HCT116 (cell line): ENCODE measurements at regions not wholly inside any gene's neighbourhood (a gene's known extent, or its start where the extent isn't known, plus 50 kb on each side); places are given as distances from the start of the nearest gene placed in this dataset.
A peak's percentile ranks its signal among the peaks of the same experiment; 100 is the strongest.

Source experiments
- ATAC-seq: fragments of 200-7000 bp; cut with Tn5 transposase; 2 replicates; pipeline ENCODE4 v1.9.1; 2020; ENCODE audit warnings: mild to moderate bottlenecking, moderate library complexity
- BruUV-seq: library from RNA; stranded (reverse); fragments of 400-500 nt; replicated peaks from 2 replicates; lab custom pipeline; 2021; lab: Mats Ljungman, UMichigan
- CTCF ChIA-PET: fragments of 300-600 bp; sonication (Branson Sonifier 250); formaldehyde crosslinking; loops from one replicate; lab custom pipeline; 2021; ENCODE audit warnings: antibody characterized with exemption; lab: Charles Lee
- POLR2A ChIA-PET: fragments of 300-600, 350-600 bp; sonication (Branson Sonifier 250); formaldehyde crosslinking; loops from one replicate; lab custom pipeline; 2021; ENCODE audit warnings: antibody characterized with exemption; lab: Charles Lee
- RAD21 ChIA-PET, 2 experiments: fragments of 300-600 bp; sonication (Branson Sonifier 250); formaldehyde crosslinking; loops; one replicate each; lab custom pipeline; 2023; ENCODE audit warnings: low total read pairs in 2 of 2; ENCODE audit not compliant: uncharacterized antibody in 2 of 2, unreplicated experiment in 2 of 2, low non-redundant PET in 1 of 2; lab: Charles Lee
- DNase-seq: peaks from one replicate; pipeline ENCODE4 v3.0.0-alpha.2; 2010; ENCODE audit warnings: low read depth, low spot score
- H2AFZ ChIP-seq: fragments of 200-600 bp; shearing (Covaris generic), sonication (generic); 2 replicates; pipeline ENCODE4 v1.6.1; 2017; ENCODE audit warnings: low read depth, mixed run types, mixed read lengths, antibody characterized with exemption, low read length; ENCODE audit not compliant: poor library complexity, severe bottlenecking
- H3K27ac ChIP-seq: 2 replicates; pipeline ENCODE4 v1.5.1; 2012; ENCODE audit warnings: low read depth, low read length
- H3K27me3 ChIP-seq: fragments of 200-600 bp; sonication (generic); 2 replicates; pipeline ENCODE4 v1.6.1; 2016; ENCODE audit warnings: mixed run types, low read length, mixed read lengths; ENCODE audit not compliant: insufficient read depth
- H3K36me3 ChIP-seq, 2 experiments: fragments of 200-500 bp in 1 of 2; fragments of 200-600 bp in 1 of 2; sonication (Bioruptor generic) in 1 of 2; sonication (generic) in 1 of 2; 2 replicates each; pipeline versions ENCODE4 v1.5.1 to v1.6.1; 2014 to 2016; ENCODE audit warnings: low read length in 2 of 2, inconsistent platforms in 1 of 2, mixed read lengths in 1 of 2, mixed run types in 1 of 2; ENCODE audit not compliant: insufficient read depth in 2 of 2, control insufficient read depth in 1 of 2
- H3K4me1 ChIP-seq, 2 experiments: fragments of 200-600 bp in 1 of 2; sonication (generic) in 1 of 2; 2 replicates each; pipeline versions ENCODE4 v1.5.1 to v1.6.1; 2012 to 2017; ENCODE audit warnings: low read length in 2 of 2, inconsistent platforms in 1 of 2, mild to moderate bottlenecking in 1 of 2, mixed read lengths in 1 of 2, mixed run types in 1 of 2, moderate library complexity in 1 of 2; ENCODE audit not compliant: insufficient read depth in 2 of 2, control insufficient read depth in 1 of 2
- H3K4me2 ChIP-seq: fragments of 200-600 bp; sonication (generic); 2 replicates; pipeline ENCODE4 v1.6.1; 2017; ENCODE audit warnings: mixed run types, low read length, mixed read lengths
- H3K4me3 ChIP-seq, 2 experiments: fragments of 200-600 bp in 1 of 2; sonication (generic) in 1 of 2; replicated peaks in 1 of 2; 2 replicates each; pipeline ENCODE4 v1.5.1; 2011 to 2016; ENCODE audit warnings: low read length in 2 of 2, control low read depth in 1 of 2, low read depth in 1 of 2, mild to moderate bottlenecking in 1 of 2, mixed read lengths in 1 of 2, mixed run types in 1 of 2
- H3K79me2 ChIP-seq: fragments of 200-600 bp; sonication (generic); 2 replicates; pipeline ENCODE4 v1.6.1; 2017; ENCODE audit warnings: mild to moderate bottlenecking, mixed run types, low read length, moderate library complexity, mixed read lengths; ENCODE audit not compliant: insufficient read depth
- H3K9ac ChIP-seq: fragments of 200-600 bp; sonication (generic); 2 replicates; pipeline ENCODE4 v1.6.1; 2016; ENCODE audit warnings: low read length, mixed read lengths
- H3K9me2 ChIP-seq: fragments of 200-600 bp; sonication (generic), shearing (Covaris generic); 2 replicates; pipeline ENCODE4 v1.6.1; 2017; ENCODE audit warnings: mixed run types, mild to moderate bottlenecking, moderate library complexity; ENCODE audit not compliant: insufficient read depth
- H3K9me3 ChIP-seq, 2 experiments: fragments of 200-500 bp in 1 of 2; fragments of 200-600 bp in 1 of 2; sonication (Bioruptor generic) in 1 of 2; sonication (generic) in 1 of 2; 2 replicates each; pipeline ENCODE4 v1.6.1; 2014 to 2017; ENCODE audit warnings: low read length in 2 of 2, mixed read lengths in 2 of 2, inconsistent platforms in 1 of 2, low read depth in 1 of 2, mild to moderate bottlenecking in 1 of 2, mixed run types in 1 of 2, moderate library complexity in 1 of 2; ENCODE audit not compliant: control insufficient read depth in 1 of 2, insufficient read depth in 1 of 2
- H4K20me1 ChIP-seq: fragments of 200-600 bp; sonication (generic), shearing (Covaris generic); 2 replicates; pipeline ENCODE4 v1.6.1; 2017; ENCODE audit warnings: mixed run types, mild to moderate bottlenecking, moderate library complexity; ENCODE audit not compliant: insufficient read depth
- CEBPB ChIP-seq: IDR thresholded peaks from 2 replicates; pipeline ENCODE4 v1.6.1; 2012; ENCODE audit warnings: low read depth
- CTCF ChIP-seq, 3 experiments: fragments of 200-600 bp in 1 of 3; sonication (generic) in 1 of 3; IDR thresholded peaks in 2 of 3; conservative IDR thresholded peaks in 1 of 3; 2 replicates each; pipeline ENCODE4 v1.5.1; 2012 to 2017; ENCODE audit warnings: low read depth in 2 of 3, low read length in 2 of 3, antibody characterized with exemption in 1 of 3, borderline replicate concordance in 1 of 3, control low read depth in 1 of 3, mild to moderate bottlenecking in 1 of 3, mixed read lengths in 1 of 3, mixed run types in 1 of 3, moderate library complexity in 1 of 3; ENCODE audit not compliant: insufficient read depth in 1 of 3
- EGR1 ChIP-seq: IDR thresholded peaks from 2 replicates; pipeline ENCODE4 v1.6.1; 2012; ENCODE audit warnings: low read depth
- EZH2 ChIP-seq: fragments of 200-600 bp; sonication (generic); IDR thresholded peaks from 2 replicates; pipeline ENCODE4 v1.6.1; 2017; ENCODE audit warnings: antibody characterized with exemption, mixed run types
- JUND ChIP-seq: IDR thresholded peaks from 2 replicates; pipeline ENCODE4 v1.6.1; 2012
- POLR2AphosphoS5 ChIP-seq: IDR thresholded peaks from 2 replicates; pipeline ENCODE4 v1.6.1; 2011; ENCODE audit warnings: mild to moderate bottlenecking, low read depth, low read length, moderate library complexity
- RAD21 ChIP-seq: IDR thresholded peaks from 2 replicates; pipeline ENCODE4 v1.6.1; 2012; ENCODE audit warnings: low read depth, mild to moderate bottlenecking
- REST ChIP-seq: IDR thresholded peaks from 2 replicates; pipeline ENCODE4 v1.6.1; 2012; ENCODE audit warnings: low read depth
- SIN3A ChIP-seq: IDR thresholded peaks from 2 replicates; pipeline ENCODE4 v1.6.1; 2012; ENCODE audit warnings: low read depth
- SP1 ChIP-seq: IDR thresholded peaks from 2 replicates; pipeline ENCODE4 v1.6.1; 2012; ENCODE audit warnings: low read depth
- YY1 ChIP-seq: IDR thresholded peaks from 2 replicates; pipeline ENCODE4 v1.6.1; 2011; ENCODE audit warnings: low read length, low read depth, moderate library complexity, mild to moderate bottlenecking; ENCODE audit not compliant: insufficient replicate concordance; ENCODE audit errors: extremely low read depth
- ZBTB33 ChIP-seq: IDR thresholded peaks from 2 replicates; pipeline ENCODE4 v1.6.1; 2011; ENCODE audit warnings: mild to moderate bottlenecking, low read length, moderate library complexity; ENCODE audit not compliant: insufficient replicate concordance; ENCODE audit errors: extremely low read depth
- intact Hi-C: fragments of 100-400 bp; cut with micrococcal nuclease; formaldehyde crosslinking; loops from 2 replicates; pipeline ENCODE4 v1.10.0; 2022

DNA sequence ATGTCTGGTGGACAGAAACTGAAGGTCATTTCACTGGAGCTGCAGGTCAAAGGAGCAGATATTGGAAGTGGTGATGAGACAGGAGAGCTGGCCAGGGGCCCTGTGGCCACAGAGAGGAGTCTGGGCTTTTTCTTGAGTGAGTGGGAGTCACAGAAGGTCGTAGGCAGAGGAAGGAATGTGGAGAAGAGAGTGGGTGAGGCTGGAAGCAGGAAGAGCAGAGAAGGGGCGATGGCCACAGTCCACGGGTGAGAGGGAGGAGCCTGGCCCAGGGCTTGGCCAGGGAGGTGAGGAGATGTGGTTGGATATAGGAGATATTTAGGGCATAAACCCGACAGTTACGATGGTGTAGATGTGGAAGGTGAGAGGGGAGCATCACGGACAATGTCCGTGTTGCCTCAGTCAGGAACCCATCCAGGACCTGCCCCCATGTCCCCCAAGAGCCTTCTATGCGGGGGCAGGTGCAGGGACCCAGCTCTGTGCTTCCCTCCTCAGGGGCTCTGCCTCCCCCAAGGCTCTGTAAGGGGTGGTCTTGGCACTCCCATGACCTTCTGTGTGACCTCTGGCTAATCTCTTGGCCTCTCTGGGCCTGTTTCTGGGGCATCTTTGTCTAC lies 150.5 kb upstream of the PTPN1 start:
- H3K9me3 ChIP-seq, result no peaks in the 10 kb centered on the region
- intact Hi-C loops, result no loop called here
- no peak overlapping the region for H3K9ac ChIP-seq
- H3K4me2 ChIP-seq, result peak overlapping the region; percentile 35
- H3K79me2 ChIP-seq, result no peaks in the 10 kb centered on the region
- ChIA-PET RAD21 (no interaction called here), CTCF (no interaction called here), POLR2A (no interaction called here)
- no peaks in the 10 kb centered on the region for H4K20me1 ChIP-seq
- no peak for TF ChIP-seq YY1
- TF ChIP-seq REST, result no peak
- no peak for TF ChIP-seq EGR1
- TF ChIP-seq JUND, result no peak
- no peak for TF ChIP-seq RAD21
- TF ChIP-seq SIN3A, result no peak
- no peak for TF ChIP-seq EZH2
- no peak for TF ChIP-seq POLR2AphosphoS5
- no peak for TF ChIP-seq ZBTB33
- TF ChIP-seq CTCF (IDR thresholded peaks at IDR 0.05 in 2 of 3, conservative IDR thresholded peaks at IDR 0.05 in 1 of 3; ENCODE audit: borderline replicate concordance in 1 of 3, insufficient read depth in 1 of 3, low read depth in 2 of 3, low read length in 2 of 3), result no peak
- TF ChIP-seq CEBPB, result no peak
- TF ChIP-seq SP1, result no peak
- H3K27ac ChIP-seq, result no peak overlapping the region
- no TSS peak for BruUV-seq
- no peaks in the 10 kb centered on the region for H3K36me3 ChIP-seq
- no peaks in the 10 kb centered on the region for H3K9me2 ChIP-seq
- ATAC-seq, result peak; percentile 37; the same call in 1 of the 2 replicates
- no peak overlapping the region for H2AFZ ChIP-seq
- no peak for DNase-seq
- H3K27me3 ChIP-seq, result no peaks in the 10 kb centered on the region
- no peak overlapping the region for H3K4me3 ChIP-seq
- H3K4me1 ChIP-seq, result peaks cover 11 to 26% of the 10 kb centered on the region in 2 experiments; a peak in 3 of 4 replicates
